Mesothelial cell of epicardium (in vitro differentiated cells): ENCODE measurements at regions not wholly inside any gene's neighbourhood (a gene's known extent, or its start where the extent isn't known, plus 50 kb on each side); places are given as distances from the start of the nearest gene placed in this dataset.

Experiments
- DNase-seq, 2 experiments: peaks; one replicate each; pipeline ENCODE4 v3.0.0; 2021; ENCODE audit warnings: low spot score in 2 of 2; ENCODE audit not compliant: unreplicated experiment in 2 of 2
- H3K27ac Mint-ChIP-seq: 2 replicates; pipeline ENCODE4 v1.8.0; 2021; ENCODE audit warnings: mixed read lengths
- H3K27me3 Mint-ChIP-seq: 2 replicates; pipeline ENCODE4 v1.8.0; 2021; ENCODE audit warnings: low read depth, mixed read lengths
- H3K36me3 Mint-ChIP-seq: 2 replicates; pipeline ENCODE4 v1.8.0; 2021; ENCODE audit warnings: mixed read lengths
- H3K4me1 Mint-ChIP-seq: 2 replicates; pipeline ENCODE4 v1.8.0; 2021; ENCODE audit warnings: mixed read lengths
- H3K4me3 Mint-ChIP-seq: 2 replicates; pipeline ENCODE4 v1.8.0; 2021; ENCODE audit warnings: mild to moderate bottlenecking, moderate library complexity, mixed read lengths
- H3K9me3 Mint-ChIP-seq: 2 replicates; pipeline ENCODE4 v1.8.0; 2021; ENCODE audit warnings: mixed read lengths
- TF ChIP-seq, protein P1 (sequence below): fragments of 200-600 bp; sonication (generic); IDR thresholded peaks from one replicate; pipeline ENCODE4 v1.5.0; 2021; ENCODE audit warnings: antibody characterized with exemption; ENCODE audit not compliant: unreplicated experiment

DNA sequence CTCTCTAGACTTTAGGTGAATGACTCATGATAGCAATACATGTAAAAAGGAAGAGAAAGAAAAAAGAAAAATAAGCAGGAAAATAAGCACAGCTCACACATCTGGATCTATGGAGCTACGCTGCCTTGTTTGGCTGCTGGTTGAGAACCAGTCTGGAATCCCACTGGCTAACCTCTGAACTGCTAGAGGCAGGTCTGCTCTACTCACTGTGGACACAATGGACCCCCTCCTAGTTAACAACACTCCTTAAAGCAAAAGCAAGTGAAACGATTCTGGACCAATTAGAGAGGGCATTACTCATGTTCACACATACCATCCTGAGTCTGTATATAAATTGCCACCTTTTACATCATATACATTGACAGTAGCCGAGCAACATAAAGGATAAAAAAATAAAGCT lies 383.2 kb upstream of the FLRT2 start:
- no peaks in the 10 kb centered on the region for H3K36me3 Mint-ChIP-seq
- no peaks in the 10 kb centered on the region for H3K27me3 Mint-ChIP-seq
- H3K27ac Mint-ChIP-seq = no peak overlapping the region

DNA sequence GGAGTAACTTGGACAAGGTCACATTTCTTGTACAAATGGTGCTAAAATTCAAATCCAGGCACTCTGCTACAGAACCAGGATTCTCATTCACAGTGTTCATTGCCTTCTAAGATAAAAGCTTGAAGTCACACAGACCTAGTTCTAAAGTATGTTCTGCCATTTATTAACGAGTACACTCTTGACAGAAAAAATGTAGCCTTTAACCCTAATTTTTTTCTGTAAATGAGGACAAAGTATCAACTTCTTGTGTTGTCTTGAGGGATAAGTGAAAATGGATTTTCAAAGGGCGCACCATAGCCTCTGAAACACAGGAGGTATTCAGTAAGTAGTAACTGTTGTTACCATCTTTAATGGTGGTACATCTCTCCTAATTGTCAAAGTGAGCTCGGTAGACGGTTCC lies 379.8 kb upstream of the FLRT2 start:
- TF ChIP-seq, protein P1, sequence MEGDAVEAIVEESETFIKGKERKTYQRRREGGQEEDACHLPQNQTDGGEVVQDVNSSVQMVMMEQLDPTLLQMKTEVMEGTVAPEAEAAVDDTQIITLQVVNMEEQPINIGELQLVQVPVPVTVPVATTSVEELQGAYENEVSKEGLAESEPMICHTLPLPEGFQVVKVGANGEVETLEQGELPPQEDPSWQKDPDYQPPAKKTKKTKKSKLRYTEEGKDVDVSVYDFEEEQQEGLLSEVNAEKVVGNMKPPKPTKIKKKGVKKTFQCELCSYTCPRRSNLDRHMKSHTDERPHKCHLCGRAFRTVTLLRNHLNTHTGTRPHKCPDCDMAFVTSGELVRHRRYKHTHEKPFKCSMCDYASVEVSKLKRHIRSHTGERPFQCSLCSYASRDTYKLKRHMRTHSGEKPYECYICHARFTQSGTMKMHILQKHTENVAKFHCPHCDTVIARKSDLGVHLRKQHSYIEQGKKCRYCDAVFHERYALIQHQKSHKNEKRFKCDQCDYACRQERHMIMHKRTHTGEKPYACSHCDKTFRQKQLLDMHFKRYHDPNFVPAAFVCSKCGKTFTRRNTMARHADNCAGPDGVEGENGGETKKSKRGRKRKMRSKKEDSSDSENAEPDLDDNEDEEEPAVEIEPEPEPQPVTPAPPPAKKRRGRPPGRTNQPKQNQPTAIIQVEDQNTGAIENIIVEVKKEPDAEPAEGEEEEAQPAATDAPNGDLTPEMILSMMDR = no peak
- no peak for DNase-seq
- Mint-ChIP-seq H3K27me3 (no peaks in the 10 kb centered on the region), H3K4me3 (no peak overlapping the region), H3K36me3 (no peaks in the 10 kb centered on the region), H3K4me1 (peaks cover 15% of the 10 kb centered on the region), H3K9me3 (peaks cover 7% of the 10 kb centered on the region), H3K27ac (no peak overlapping the region)

More for the DNA sequence above, 383.2 kb upstream of the FLRT2 start:
- no peak for DNase-seq
- H3K4me3 Mint-ChIP-seq = no peak overlapping the region
- H3K9me3 Mint-ChIP-seq = peaks cover 7% of the 10 kb centered on the region
- TF ChIP-seq, protein P1 = no peak
- H3K4me1 Mint-ChIP-seq = peaks cover 20% of the 10 kb centered on the region

DNA sequence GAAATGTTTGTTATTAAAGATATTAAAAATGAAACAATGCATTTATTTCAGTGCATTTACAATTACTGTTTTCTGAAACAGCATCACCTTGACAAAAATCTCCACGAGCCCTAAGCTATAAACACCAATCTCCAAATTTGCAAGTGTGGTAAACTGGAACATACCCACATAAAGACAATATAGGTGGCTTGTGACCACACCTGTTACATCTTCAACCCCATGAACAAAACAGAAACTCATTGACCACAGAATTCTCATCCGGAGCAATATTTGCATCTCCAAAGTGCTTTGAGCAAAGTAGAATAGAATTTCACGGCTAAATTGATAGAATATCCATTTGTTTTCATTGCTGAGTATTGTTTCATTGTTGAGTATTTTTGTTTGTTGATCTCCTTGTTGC lies 375.2 kb upstream of the FLRT2 start:
- peaks cover 3% of the 10 kb centered on the region for H3K9me3 Mint-ChIP-seq
- H3K36me3 Mint-ChIP-seq = no peaks in the 10 kb centered on the region
- TF ChIP-seq, protein P1 = no peak
- no peak overlapping the region for H3K27ac Mint-ChIP-seq
- no peak for DNase-seq
- H3K27me3 Mint-ChIP-seq = no peaks in the 10 kb centered on the region
- peaks cover 9% of the 10 kb centered on the region for H3K4me1 Mint-ChIP-seq
- no peak overlapping the region for H3K4me3 Mint-ChIP-seq

DNA sequence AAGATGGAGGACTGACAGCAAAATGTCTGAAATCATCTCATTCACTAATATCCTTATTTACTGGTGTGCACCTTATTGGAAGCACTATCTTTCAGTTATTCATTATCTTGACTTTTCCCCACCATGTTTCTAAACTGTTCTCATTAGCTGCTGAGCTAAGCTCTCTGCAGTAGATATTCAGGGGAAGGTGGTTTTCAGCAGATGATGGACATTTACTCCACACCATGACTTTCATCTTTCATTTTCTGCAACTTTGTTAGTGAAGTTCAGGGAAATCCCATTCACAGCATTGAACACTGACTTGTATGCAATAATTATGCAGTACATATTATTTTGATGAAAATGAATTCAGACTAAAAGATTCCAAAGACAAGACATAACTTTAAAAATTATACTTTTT lies 373.6 kb upstream of the FLRT2 start:
- H3K36me3 Mint-ChIP-seq = peaks cover 3% of the 10 kb centered on the region
- H3K9me3 Mint-ChIP-seq = peaks cover 6% of the 10 kb centered on the region
- H3K27ac Mint-ChIP-seq = no peak overlapping the region
- TF ChIP-seq, protein P1 = no peak
- no peak overlapping the region for H3K4me3 Mint-ChIP-seq
- H3K27me3 Mint-ChIP-seq = no peaks in the 10 kb centered on the region
- no peaks in the 10 kb centered on the region for H3K4me1 Mint-ChIP-seq
- DNase-seq = no peak

DNA sequence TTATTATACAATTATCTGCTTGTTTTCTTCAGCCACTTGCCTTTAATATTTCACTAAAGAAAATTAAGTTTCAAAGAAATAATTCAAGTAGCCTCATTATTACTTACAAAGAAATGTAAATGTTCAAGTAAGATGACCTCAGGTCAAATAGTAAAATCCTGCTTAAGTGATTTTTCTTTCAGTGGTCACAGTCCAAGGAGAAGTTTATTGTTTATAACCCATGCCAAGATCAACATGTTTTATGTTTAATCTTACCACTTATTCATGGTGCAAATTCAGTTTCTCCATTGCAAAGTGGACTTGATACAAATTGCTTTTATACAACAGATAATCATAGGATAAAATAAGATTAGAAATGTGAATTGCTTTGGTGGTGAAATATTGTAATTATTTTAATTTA lies 370.2 kb upstream of the FLRT2 start:
- Mint-ChIP-seq H3K36me3 (peaks cover 12% of the 10 kb centered on the region), H3K27me3 (no peaks in the 10 kb centered on the region), H3K4me3 (no peak overlapping the region), H3K27ac (no peak overlapping the region), H3K9me3 (peaks cover 36% of the 10 kb centered on the region), H3K4me1 (no peaks in the 10 kb centered on the region)
- TF ChIP-seq, protein P1 = no peak
- no peak for DNase-seq

DNA sequence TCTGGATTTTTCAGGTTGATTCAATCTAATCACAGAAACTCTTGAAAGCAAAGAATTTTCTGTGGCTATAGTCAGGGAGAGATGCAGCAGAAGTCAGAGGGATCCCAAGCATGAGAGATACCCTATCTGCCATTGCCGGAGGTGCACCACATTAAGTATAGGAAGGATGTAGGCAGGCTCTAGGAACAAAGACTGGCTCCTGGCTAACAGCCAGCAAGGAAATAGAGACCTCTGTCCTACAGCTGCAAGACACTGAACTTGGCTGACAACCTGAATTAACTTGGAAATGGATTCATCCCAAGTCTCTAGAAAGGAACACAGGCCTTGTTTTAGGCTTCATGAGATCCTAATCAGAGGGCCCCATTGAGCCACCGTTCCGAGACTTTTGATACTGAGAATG lies 364.9 kb upstream of the FLRT2 start:
- Mint-ChIP-seq H3K9me3 (peaks cover 34% of the 10 kb centered on the region), H3K27me3 (no peaks in the 10 kb centered on the region), H3K36me3 (peaks cover 12% of the 10 kb centered on the region), H3K4me1 (no peaks in the 10 kb centered on the region), H3K27ac (no peak overlapping the region), H3K4me3 (no peak overlapping the region)
- no peak for DNase-seq
- TF ChIP-seq, protein P1 = no peak
